ENCODE measurements at regions not wholly inside any gene's neighbourhood (a gene's known extent, or its start where the extent isn't known, plus 50 kb on each side); places are given as distances from the start of the nearest gene placed in this dataset.

GRCh38 chr1:193677874-193678273, 491.5 kb upstream of the B3GALT2 start:
- DNase-seq = no peak

DNA sequence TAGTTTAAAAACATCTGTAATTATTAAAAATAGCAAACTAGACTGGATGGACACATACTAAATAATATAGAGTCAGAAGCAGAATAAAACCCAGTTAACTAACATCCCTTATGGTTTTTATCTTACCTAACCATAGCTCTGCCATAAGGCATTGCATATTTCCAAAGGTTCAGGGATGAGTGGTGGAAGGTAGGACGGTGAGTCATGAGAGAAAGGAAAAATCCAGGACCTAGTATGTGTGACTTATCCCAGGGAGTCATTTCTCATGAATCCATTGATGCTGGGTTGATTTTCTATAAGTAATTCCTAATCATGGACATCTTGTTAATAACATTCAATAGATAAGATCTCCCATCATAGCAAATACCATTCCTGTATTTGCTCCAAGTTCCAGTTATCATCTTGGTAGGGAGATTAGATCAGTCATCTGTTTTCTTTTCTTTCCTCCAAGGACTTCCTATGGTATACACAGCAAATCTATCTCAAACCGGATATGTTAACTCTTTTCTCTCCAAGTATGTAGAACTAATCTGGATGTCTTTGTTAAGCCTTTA, 490.7 kb upstream of the B3GALT2 start:
- no peak for DNase-seq

DNA sequence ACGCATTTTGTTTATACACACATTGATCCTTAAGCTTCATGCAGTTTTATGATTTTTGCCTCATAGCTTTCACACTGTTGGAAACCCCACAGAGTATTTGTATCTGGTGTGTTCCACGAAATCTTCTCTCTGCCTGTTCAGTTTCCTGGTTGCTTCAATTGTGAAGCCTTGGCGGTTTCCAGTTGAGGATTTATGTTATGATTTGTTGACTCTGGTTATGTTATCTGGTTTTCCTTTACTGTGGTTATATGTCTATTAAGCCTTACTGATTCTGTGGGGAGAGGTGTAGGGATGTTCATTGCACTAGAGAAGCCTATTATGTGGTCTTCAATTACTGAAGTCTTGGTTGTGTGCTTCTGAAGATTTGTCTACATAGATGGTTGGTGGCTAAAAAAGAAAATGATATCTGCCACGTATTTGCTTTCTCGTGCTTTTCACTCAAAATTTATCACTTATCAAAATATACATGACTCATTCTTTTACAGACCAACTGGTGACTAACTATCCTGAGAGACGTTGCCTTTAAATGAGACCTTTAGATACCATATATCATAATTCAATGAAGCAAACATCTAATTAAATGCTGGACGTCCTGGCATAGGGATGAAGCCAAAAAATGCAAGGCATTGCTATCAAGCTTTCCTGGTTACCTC, 488.0 kb upstream of the B3GALT2 start:
- no peak for DNase-seq

DNA sequence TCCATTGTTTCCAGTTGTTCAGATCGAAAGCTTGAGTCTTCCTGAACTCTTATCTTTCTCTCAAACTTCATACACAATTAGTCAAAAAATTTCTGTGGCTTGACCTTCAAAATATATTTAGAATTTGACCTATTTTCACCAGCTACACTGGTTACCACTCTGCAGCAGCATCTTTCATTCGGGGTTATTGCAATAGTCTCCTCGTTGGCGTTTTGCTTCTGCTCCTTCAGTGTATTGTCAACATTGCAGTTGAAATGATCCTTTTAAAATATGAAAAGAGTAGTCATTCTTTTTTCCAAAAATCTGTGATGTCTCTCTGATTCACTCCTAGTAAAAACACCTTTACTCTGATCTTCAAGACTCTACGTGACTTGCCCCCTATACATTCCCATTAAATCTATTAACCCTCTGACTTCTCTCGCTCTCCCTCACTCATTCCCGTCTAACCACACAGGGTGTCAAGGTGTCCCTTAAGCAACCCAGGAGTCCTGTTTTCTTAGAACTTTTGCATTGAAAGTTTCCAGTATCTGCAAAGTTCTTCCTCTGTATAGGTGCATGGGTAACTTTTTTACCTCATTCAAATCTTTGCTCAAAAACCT, 480.2 kb upstream of the B3GALT2 start:
- no peak for DNase-seq

DNA sequence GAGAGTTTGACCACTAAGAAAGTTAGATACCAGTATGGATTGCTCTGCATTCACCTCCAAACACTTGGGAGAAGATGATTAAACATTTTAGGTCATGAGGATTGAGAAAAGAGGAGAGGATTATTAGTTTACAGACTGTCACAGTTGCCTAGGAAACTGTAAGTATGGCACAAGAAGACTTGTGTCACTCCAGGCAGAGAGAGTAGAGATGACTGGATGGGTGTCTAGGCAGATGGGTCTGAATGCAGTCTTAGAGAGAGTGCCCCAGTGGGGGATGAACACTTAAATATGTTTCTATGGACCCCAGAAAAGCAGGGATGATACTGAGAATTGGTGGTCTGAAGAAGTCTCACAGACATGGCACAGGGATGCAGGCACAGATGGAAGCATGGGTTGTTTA, 477.6 kb upstream of the B3GALT2 start:
- DNase-seq = no peak

DNA sequence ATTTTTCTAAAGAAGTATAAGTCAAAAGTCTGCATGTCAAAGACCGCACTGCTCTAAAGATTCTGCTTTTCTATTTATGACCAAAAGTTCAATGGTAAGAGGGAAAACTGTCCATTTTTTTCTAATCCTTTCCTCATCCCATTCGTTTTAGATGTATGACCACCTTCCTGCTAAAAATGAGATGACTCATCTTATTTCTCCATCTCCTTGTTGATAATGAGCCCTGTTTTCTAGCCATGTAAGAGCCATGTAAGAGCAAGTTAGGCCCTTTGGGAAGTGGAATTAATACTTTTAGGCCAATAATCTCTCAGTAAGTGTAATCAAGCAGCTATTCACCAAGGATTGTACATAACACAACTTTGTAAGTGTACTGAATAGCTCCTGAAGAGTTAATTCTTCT, 475.6 kb upstream of the B3GALT2 start:
- DNase-seq = no peak

GRCh38 chr1:193661385-193661784, 475.0 kb upstream of the B3GALT2 start:
- DNase-seq = no peak

GRCh38 chr1:193660428-193660827, 474.0 kb upstream of the B3GALT2 start:
- no peak for DNase-seq

GRCh38 chr1:193658691-193659090, 472.3 kb upstream of the B3GALT2 start:
- no peak for DNase-seq

DNA sequence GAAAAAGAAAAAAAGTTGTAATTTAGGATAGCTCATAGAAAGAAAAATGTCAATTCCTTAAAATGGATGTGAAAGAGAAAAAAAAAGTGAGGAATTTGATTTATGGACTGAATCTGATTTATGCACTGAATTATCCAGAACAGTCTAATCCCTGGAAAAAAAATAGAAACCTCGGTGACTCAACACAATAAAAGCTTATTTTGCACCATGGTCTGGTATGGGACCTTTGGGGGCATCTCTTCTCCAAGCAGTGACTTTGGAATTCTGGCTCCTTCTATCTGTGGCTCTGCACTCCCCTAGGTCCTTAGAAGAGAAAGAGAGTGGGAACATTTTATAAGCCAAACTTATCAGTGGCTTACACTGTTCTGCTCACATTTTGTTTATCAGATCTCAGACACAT, 471.7 kb upstream of the B3GALT2 start:
- DNase-seq = no peak

DNA sequence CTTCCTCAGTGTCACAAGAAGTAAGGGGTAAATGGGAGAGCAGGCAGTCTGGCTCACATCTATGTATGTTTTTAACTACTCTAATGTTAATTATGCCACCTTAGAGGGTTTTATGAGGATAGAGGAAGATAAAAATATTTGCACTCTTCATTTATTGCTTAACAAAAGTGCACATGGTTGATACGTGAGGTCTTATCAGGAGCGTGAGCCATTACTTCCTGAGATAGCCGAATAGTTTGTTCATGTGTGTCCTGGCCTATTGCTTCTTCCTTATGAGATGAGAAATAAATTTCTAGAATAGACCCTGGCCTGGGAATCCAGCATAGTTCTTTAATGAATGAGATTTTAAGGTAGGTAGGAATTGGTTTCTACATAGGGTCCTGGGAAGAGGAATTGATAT, 471.1 kb upstream of the B3GALT2 start:
- DNase-seq = no peak

DNA sequence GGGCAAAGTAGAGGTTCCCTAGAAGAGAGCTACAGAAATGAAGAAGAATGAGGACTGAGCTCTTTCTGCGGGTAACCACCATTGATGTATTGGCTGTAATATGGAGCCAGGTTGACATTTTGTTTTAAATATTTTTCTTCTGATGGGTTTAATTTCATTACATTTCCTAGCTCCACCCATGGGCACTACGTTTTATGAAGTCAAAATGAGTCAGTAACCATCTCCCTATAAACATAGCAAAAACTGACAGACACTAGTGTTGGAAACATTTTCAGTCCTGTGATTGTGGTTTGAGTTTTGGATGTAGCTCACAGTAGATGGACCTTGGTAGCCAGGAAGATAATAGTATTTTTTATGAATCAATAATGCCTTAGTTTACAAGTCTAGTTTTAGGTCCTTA, 470.4 kb upstream of the B3GALT2 start:
- no peak for DNase-seq

DNA sequence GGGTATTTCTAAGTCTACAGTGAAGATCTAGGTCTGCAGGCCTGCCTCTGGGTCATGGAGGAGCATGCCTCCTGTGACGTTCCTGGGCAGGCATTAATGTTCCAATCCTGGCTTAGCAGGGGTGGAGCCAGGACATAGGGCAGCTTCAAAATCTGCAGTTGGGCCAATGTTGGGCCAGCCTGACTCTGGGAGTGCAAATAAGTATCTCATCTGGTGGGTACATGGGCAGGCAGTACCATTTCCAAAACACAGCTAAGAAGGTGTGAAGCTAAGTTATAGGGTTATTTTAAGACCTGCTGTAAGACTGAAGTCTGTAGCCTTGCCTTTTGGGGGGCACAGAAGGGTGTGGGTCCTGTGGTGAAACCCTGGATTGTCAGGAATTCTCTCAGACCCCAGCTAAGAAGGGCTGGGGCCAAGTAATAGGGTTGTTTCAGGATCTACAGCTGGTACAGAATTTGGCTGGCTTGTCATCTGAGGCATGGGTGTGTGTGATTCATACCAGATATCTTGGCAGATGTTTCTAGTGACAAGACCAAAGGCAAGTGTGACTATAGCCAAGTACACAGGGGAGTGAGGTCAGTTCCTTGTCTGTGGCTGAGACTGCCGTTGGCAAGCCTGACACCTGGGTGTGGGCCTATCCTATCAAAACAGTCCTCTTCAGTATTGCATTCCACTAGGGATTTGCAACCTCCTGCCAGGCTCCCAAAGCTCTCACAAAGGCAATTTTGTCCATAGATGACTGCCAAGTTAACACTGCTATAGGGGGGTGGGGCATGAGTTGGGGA, 468.7 kb upstream of the B3GALT2 start:
- DNase-seq = no peak

GRCh38 chr1:193649587-193649986, 463.2 kb upstream of the B3GALT2 start:
- DNase-seq = no peak

- DNase-seq = no peak
Observed at GRCh38 chr1:193634876-193635275, 448.5 kb upstream of the B3GALT2 start.

DNA sequence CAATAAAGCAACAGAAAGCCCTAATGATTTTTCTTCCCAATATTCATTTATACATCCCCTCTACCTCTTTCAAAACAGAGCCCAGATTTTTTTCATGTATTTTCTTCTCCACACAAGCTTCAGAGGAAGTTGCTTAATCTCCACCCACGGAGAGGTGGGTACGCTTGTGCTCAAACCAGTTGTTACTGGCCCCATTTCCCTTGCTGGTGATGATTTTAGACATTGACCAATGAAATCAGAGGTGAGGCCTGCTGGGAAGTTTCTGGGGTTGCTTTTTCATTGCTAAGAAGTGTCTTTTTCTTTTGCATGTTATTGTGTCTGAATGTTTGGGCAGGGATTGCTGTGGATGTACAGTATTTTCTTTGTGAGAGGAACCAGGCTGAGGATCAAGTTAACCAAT, 448.1 kb upstream of the B3GALT2 start:
- no peak for DNase-seq

DNA sequence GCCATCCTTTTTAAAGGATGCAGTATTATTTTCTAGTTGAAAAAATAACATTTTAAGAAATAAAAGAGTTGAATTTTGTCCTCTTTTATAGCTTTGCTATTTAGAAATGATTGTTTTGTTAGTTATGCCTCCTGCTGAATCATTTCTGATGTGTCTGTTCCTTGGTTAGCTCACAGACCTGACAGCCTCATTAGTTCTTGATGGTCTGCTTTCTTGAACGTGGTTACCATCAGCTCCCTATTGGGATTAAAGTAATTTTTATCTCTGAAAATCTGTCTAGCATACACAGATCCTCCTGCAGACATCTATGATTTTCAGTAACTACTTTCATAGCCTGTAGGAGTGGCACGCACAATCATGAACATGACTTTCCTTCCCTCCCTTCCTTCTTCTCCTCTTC, 447.6 kb upstream of the B3GALT2 start:
- DNase-seq = no peak

GRCh38 chr1:193633093-193633492, 446.7 kb upstream of the B3GALT2 start:
- DNase-seq = no peak

- no peak for DNase-seq
Observed at GRCh38 chr1:193631306-193631705, 444.9 kb upstream of the B3GALT2 start.

DNA sequence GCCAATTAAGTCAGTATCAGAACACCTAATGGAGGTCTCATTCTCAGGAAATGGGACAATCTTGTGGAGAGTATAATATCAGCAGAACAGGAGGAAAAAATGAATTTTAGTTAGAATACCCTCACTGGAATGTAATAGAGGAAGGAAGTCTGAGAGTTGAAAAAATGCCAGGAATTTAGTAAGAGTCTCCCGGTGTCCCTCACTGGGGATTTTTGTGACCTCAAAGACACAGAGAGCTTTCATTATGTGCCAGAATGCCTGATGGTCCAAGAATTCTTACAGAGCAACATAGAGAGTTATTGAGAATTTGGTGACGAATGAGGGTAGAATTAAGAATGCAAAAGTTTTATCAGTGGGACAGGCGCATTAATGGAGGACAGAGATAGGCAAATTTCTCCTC, 443.5 kb upstream of the B3GALT2 start:
- DNase-seq = no peak

DNA sequence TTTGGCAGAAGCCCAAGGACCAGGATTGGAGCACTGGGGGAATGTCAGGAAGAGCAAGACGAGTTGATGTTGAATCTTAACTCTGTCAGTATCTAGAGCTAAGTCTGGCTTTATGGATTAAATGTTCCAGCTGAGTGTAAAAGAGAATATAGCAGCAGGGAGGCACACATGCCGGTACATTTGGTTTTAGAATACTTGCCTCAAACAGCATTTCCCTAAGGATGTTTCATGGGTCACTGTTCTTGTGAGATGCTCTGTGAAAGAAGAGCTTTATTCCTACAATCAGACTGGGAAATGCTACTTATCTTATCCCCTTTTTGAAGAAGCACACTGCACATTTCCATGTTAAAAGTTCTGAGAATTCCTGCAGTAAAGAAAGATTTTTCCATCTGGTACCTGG, 440.3 kb upstream of the B3GALT2 start:
- DNase-seq = no peak

- DNase-seq = no peak
Observed at GRCh38 chr1:193625255-193625654, 438.8 kb upstream of the B3GALT2 start.

DNA sequence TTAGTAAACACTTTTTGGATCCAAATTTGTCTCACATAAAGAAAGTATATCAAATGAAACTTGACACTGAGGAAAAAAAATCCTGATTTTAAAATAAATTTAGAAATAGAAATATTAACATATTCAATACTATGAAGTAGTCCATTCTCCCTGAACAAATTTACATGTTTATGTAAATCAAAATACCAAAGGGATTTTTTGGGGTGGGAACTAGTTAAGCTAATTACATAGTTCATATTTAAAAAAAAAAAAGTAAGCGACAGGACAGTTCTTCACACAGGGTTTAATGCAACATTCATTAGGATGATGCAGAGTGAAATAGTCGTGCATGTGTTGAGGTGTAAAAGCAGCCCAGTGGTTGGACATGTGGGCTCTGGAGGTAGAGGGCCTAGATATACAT, 433.5 kb upstream of the B3GALT2 start:
- DNase-seq = no peak

GRCh38 chr1:193614817-193615216, 428.4 kb upstream of the B3GALT2 start:
- DNase-seq = no peak
